ENCODE measurements at regions not wholly inside any gene's neighbourhood (a gene's known extent, or its start where the extent isn't known, plus 50 kb on each side); places are given as distances from the start of the nearest gene placed in this dataset.
A peak's percentile ranks its signal among the peaks of the same experiment; 100 is the strongest.

- TF ChIP-seq NR2F1 (CRISPR knock-in tag; IDR thresholded peaks at IDR 0.05) = no peak
- TF ChIP-seq RARG (CRISPR knock-in tag; IDR thresholded peaks at IDR 0.05; ENCODE audit: low read depth) = 0 out of 2 replicates have a peak, but pooled peaks have one; percentile 70
- peak; percentile 61; the same call in 1 of the 2 replicates for TF ChIP-seq KLF6 (CRISPR knock-in tag; IDR thresholded peaks at IDR 0.05)
- peak; percentile 71 for TF ChIP-seq ZNF614 (CRISPR knock-in tag; IDR thresholded peaks at IDR 0.05; ENCODE audit: borderline replicate concordance)
- TF ChIP-seq MIER3 (CRISPR knock-in tag; IDR thresholded peaks at IDR 0.05; ENCODE audit: borderline replicate concordance) = 0 out of 2 replicates have a peak, but pooled peaks have one; percentile 35
- TF ChIP-seq NR2F2 (IDR thresholded peaks at IDR 0.05; ENCODE audit: borderline replicate concordance, low read depth) = peak; percentile 23; the same call in 1 of the 2 replicates
- 0 out of 2 replicates have a peak, but pooled peaks have one; percentile 28 for TF ChIP-seq ARNT2 (CRISPR knock-in tag; IDR thresholded peaks at IDR 0.05; ENCODE audit: low read depth)
- 0 out of 2 replicates have a peak, but pooled peaks have one; percentile 10 for TF ChIP-seq THYN1 (CRISPR knock-in tag; IDR thresholded peaks at IDR 0.05; ENCODE audit: borderline replicate concordance, low read depth)
- peak; percentile 1; the same call in 1 of the 2 replicates for TF ChIP-seq ARNTL (CRISPR knock-in tag; IDR thresholded peaks at IDR 0.05)
- TF ChIP-seq ZNF580 (CRISPR knock-in tag; IDR thresholded peaks at IDR 0.05; ENCODE audit: borderline replicate concordance, low read depth) = peak; percentile 65
- TF ChIP-seq YEATS4 (CRISPR knock-in tag; IDR thresholded peaks at IDR 0.05; ENCODE audit: borderline replicate concordance) = no peak
- TF ChIP-seq ZNF761 (CRISPR knock-in tag; conservative IDR thresholded peaks at IDR 0.05) = 0 out of 2 replicates have a peak, but pooled peaks have one; percentile 17
- peak; percentile 76 to 93; a peak in 3 of 4 replicates for TF ChIP-seq HMGXB4 (CRISPR knock-in tag; IDR thresholded peaks at IDR 0.05; ENCODE audit: borderline replicate concordance in 1 of 2, low read depth in 1 of 2)
- TF ChIP-seq MLX (CRISPR knock-in tag; IDR thresholded peaks at IDR 0.05) = 0 out of 2 replicates have a peak, but pooled peaks have one; percentile 29
- TF ChIP-seq LCORL (IDR thresholded peaks at IDR 0.05) = no peak
- peak; percentile 1; the same call in 1 of the 2 replicates for TF ChIP-seq LCORL (CRISPR knock-in tag; IDR thresholded peaks at IDR 0.05)
- no peak for TF ChIP-seq CREB1 (IDR thresholded peaks at IDR 0.05)
- TF ChIP-seq CREB1 (CRISPR knock-in tag; IDR thresholded peaks at IDR 0.05) = 0 out of 2 replicates have a peak, but pooled peaks have one; percentile 16
- TF ChIP-seq ZNF251 (CRISPR knock-in tag; IDR thresholded peaks at IDR 0.05) = no peak
- peak; percentile 91 for TF ChIP-seq DRAP1 (CRISPR knock-in tag; IDR thresholded peaks at IDR 0.05)
- TF ChIP-seq ZNF24 (IDR thresholded peaks at IDR 0.05) = peak; percentile 96
- peak; percentile 63; the same call in 1 of the 2 replicates for TF ChIP-seq ZFP1 (CRISPR knock-in tag; IDR thresholded peaks at IDR 0.05)
- TF ChIP-seq XBP1 (CRISPR knock-in tag; IDR thresholded peaks at IDR 0.05) = 0 out of 2 replicates have a peak, but pooled peaks have one; percentile 43
- 0 out of 2 replicates have a peak, but pooled peaks have one; percentile 34 for TF ChIP-seq ZNF629 (CRISPR knock-in tag; conservative IDR thresholded peaks at IDR 0.05)
- no peak for TF ChIP-seq FIP1L1 (IDR thresholded peaks at IDR 0.05; ENCODE audit: borderline replicate concordance, insufficient read depth, low read depth, low read length)
- peak; percentile 44; the same call in 1 of the 2 replicates for TF ChIP-seq TFDP1 (CRISPR knock-in tag; IDR thresholded peaks at IDR 0.05; ENCODE audit: borderline replicate concordance)
Measured at GRCh38 chr6:27591699-27592480, 119.0 kb upstream of the ZNF184 start (continued).

Data from HepG2 (cell line).